ENCODE measurements at regions not wholly inside any gene's neighbourhood (a gene's known extent, or its start where the extent isn't known, plus 50 kb on each side); places are given as distances from the start of the nearest gene placed in this dataset.

DNA sequence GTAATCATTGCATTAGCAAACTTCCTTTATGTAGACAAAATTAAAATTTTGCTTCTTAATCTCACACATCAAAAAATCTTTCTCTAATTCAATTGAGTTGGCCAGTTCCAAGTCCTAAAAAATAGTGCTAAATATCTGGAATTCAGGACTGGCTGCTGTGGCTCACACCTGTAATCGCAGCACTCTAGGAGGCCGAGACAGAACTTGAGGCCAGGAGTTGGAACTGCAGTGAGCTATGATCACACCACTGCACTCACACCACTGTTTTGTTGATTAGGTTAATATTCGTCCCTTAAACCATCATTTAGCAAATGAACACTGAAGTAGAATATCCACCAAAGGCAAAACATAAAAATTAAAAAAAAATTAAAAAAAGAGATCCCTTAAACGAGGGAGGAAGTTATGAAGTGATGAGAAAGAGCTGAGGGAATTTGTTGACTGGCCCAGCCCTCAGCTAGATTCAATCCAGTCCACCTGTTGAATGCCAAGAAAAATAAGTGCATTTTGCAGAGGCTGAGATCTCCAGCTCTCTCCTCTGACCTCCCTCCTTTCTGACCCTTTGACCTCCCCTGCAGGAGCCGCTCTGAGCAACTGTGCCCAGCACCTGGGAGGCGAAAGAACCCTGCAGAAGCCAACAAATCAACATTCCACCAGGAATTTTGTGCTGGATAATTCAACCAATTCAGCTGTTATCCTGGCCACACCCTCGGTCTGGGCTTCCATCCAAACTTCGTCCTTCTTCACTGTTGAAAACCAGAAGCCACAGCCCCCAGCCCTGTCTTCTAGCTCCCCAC is 96.8 kb downstream of the OR2K2 start:
- no peak for DNase-seq (ENCODE audit: low spot score)
- TF ChIP-seq, protein P1, sequence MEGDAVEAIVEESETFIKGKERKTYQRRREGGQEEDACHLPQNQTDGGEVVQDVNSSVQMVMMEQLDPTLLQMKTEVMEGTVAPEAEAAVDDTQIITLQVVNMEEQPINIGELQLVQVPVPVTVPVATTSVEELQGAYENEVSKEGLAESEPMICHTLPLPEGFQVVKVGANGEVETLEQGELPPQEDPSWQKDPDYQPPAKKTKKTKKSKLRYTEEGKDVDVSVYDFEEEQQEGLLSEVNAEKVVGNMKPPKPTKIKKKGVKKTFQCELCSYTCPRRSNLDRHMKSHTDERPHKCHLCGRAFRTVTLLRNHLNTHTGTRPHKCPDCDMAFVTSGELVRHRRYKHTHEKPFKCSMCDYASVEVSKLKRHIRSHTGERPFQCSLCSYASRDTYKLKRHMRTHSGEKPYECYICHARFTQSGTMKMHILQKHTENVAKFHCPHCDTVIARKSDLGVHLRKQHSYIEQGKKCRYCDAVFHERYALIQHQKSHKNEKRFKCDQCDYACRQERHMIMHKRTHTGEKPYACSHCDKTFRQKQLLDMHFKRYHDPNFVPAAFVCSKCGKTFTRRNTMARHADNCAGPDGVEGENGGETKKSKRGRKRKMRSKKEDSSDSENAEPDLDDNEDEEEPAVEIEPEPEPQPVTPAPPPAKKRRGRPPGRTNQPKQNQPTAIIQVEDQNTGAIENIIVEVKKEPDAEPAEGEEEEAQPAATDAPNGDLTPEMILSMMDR (IDR thresholded peaks at IDR 0.05; ENCODE audit: extremely low read depth, missing control alignments): no peak

- TF ChIP-seq, protein P1 (IDR thresholded peaks at IDR 0.05; ENCODE audit: extremely low read depth, missing control alignments): no peak
- no peak for DNase-seq (ENCODE audit: low spot score)
Observed at GRCh38 chr9:111231801-111232580, 98.0 kb downstream of the OR2K2 start.

- DNase-seq (ENCODE audit: low spot score): no peak
- TF ChIP-seq, protein P1 (IDR thresholded peaks at IDR 0.05; ENCODE audit: extremely low read depth, missing control alignments): no peak
Observed at GRCh38 chr9:111222757-111223156, 107.3 kb downstream of the OR2K2 start.

- DNase-seq (ENCODE audit: low spot score): no peak
- TF ChIP-seq, protein P1 (IDR thresholded peaks at IDR 0.05; ENCODE audit: extremely low read depth, missing control alignments): no peak
Observed at GRCh38 chr9:111212874-111213273, 117.2 kb downstream of the OR2K2 start.

DNA sequence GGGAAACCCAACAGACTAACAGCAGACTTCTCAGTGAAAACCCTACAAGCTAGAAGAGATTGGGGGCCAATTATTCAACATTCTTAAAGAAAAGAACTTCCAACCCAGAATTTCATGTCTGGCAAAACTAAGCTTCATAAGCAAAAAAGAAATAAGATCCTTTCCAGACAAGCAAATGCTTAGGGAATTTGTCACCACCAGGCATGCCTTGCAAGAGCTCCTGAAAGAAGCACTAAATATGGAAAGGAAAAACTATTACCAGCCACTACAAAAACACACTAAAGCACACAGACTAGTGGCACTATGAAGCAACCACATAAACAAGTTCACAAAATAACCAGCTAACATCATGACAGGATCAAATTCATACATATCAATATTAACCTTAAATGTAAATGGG is 131.1 kb downstream of the OR2K2 start:
- TF ChIP-seq, protein P1 (IDR thresholded peaks at IDR 0.05; ENCODE audit: extremely low read depth, missing control alignments): no peak
- DNase-seq (ENCODE audit: low spot score): no peak

DNA sequence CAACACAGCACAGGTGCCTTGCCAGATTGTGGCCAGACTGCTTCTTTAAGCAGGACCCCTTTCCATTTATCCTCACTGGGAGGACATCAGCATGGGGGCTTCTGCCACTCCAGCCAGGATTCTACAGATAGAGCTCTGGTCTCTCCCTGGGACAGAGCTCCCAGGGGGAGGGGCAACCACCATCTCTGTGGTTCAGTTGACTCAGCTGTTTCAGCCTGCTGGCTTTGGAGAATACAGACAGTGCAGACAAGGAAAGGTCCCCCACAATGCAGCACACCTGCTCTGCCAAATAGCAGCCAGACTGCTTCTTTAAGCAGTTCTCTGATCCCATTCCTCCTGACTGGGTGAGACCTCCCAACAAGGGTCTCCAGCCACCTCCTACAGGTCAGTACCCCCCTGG is 132.8 kb downstream of the OR2K2 start:
- no peak for DNase-seq (ENCODE audit: low spot score)
- TF ChIP-seq, protein P1 (IDR thresholded peaks at IDR 0.05; ENCODE audit: extremely low read depth, missing control alignments): no peak

- TF ChIP-seq, protein P1 (IDR thresholded peaks at IDR 0.05; ENCODE audit: extremely low read depth, missing control alignments): no peak
- DNase-seq (ENCODE audit: low spot score): no peak
Observed at GRCh38 chr9:111195766-111196165, 134.3 kb downstream of the OR2K2 start.
